Panc1 (cell line): ENCODE measurements at regions not wholly inside any gene's neighbourhood (a gene's known extent, or its start where the extent isn't known, plus 50 kb on each side); places are given as distances from the start of the nearest gene placed in this dataset.

Experiments used
- ATAC-seq: fragments of 200-7000 bp; cut with Tn5 transposase; 2 replicates; pipeline ENCODE4 v1.9.1; 2020; ENCODE audit warnings: mild to moderate bottlenecking, moderate library complexity
- BruUV-seq: library from RNA; stranded (reverse); fragments of 400-500 nt; replicated peaks from 2 replicates; lab custom pipeline; 2021; lab: Mats Ljungman, UMichigan
- CTCF ChIA-PET: fragments of 300-600 bp; sonication (Branson Sonifier 250); formaldehyde crosslinking; loops from one replicate; lab custom pipeline; 2022; ENCODE audit warnings: antibody characterized with exemption; lab: Charles Lee
- POLR2A ChIA-PET: fragments of 300-600 bp; sonication (Branson Sonifier 250); formaldehyde crosslinking; loops from one replicate; lab custom pipeline; 2022; ENCODE audit warnings: antibody characterized with exemption; lab: Charles Lee
- DNase-seq: peaks from one replicate; pipeline ENCODE4 v3.0.0-alpha.2; 2010; ENCODE audit warnings: low read depth, low spot score
- H3K27ac ChIP-seq: 2 replicates; pipeline ENCODE4 v1.5.1; 2011; ENCODE audit warnings: mild to moderate bottlenecking, low read length, inconsistent platforms
- H3K27me3 ChIP-seq: fragments of 200-500 bp; sonication (Bioruptor generic); 2 replicates; pipeline ENCODE4 v1.6.0; 2014; ENCODE audit warnings: low read length, inconsistent platforms; ENCODE audit not compliant: control insufficient read depth, insufficient read depth
- H3K36me3 ChIP-seq: fragments of 200-500 bp; sonication (Bioruptor generic); 2 replicates; pipeline ENCODE4 v1.5.1; 2014; ENCODE audit warnings: inconsistent platforms, mild to moderate bottlenecking, low read length, moderate library complexity; ENCODE audit not compliant: control insufficient read depth, insufficient read depth
- H3K4me1 ChIP-seq: 2 replicates; pipeline ENCODE4 v1.5.1; 2011; ENCODE audit warnings: inconsistent platforms, mild to moderate bottlenecking, low read length, moderate library complexity; ENCODE audit not compliant: control insufficient read depth, insufficient read depth
- H3K4me3 ChIP-seq, 2 experiments: 2 replicates each; pipeline ENCODE4 v1.5.1; 2011 to 2012; ENCODE audit warnings: low read depth in 2 of 2, low read length in 2 of 2, mild to moderate bottlenecking in 2 of 2, inconsistent platforms in 1 of 2, moderate library complexity in 1 of 2
- H3K9me3 ChIP-seq: fragments of 200-500 bp; sonication (Bioruptor generic); 2 replicates; pipeline ENCODE4 v1.5.1; 2014; ENCODE audit warnings: low read depth, mild to moderate bottlenecking, inconsistent platforms, low read length, moderate library complexity; ENCODE audit not compliant: control insufficient read depth, insufficient read depth
- POLR2AphosphoS5 ChIP-seq: IDR thresholded peaks from 2 replicates; pipeline ENCODE4 v1.6.1; 2012; ENCODE audit warnings: mild to moderate bottlenecking, low read depth, low read length, moderate library complexity
- SIN3A ChIP-seq: IDR thresholded peaks from 2 replicates; pipeline ENCODE4 v1.6.1; 2012; ENCODE audit warnings: low read depth, mild to moderate bottlenecking, low read length, moderate library complexity, borderline replicate concordance; ENCODE audit not compliant: insufficient read depth
- TCF7L2 ChIP-seq: IDR thresholded peaks from 2 replicates; pipeline ENCODE4 v1.6.1; 2011; ENCODE audit warnings: mild to moderate bottlenecking, low read depth, low read length, inconsistent platforms
- in situ Hi-C: cut with HindIII; loops from 2 replicates; pipeline ENCODE4 v1.10.0; 2016; ENCODE audit warnings: low sequenced_read_pairs, low pct_unique_long_range_greater_than_20kb
- intact Hi-C: fragments of 100-400 bp; cut with micrococcal nuclease; formaldehyde crosslinking; loops from one replicate; pipeline ENCODE4 v1.10.0; 2022; ENCODE audit not compliant: unreplicated experiment
- TF ChIP-seq, protein P1 (sequence below), 2 experiments: IDR thresholded peaks; 2 replicates each; pipeline ENCODE4 v1.6.1; 2011 to 2012; ENCODE audit warnings: low read depth in 2 of 2, control low read depth in 1 of 2, low read length in 1 of 2, mild to moderate bottlenecking in 1 of 2, moderate library complexity in 1 of 2; ENCODE audit not compliant: insufficient read depth in 1 of 2
- TF ChIP-seq, protein P2 (sequence below): fragments of 450-650 bp; IDR thresholded peaks from 2 replicates; pipeline ENCODE4 v1.5.1; 2017; ENCODE audit warnings: mild to moderate bottlenecking

DNA sequence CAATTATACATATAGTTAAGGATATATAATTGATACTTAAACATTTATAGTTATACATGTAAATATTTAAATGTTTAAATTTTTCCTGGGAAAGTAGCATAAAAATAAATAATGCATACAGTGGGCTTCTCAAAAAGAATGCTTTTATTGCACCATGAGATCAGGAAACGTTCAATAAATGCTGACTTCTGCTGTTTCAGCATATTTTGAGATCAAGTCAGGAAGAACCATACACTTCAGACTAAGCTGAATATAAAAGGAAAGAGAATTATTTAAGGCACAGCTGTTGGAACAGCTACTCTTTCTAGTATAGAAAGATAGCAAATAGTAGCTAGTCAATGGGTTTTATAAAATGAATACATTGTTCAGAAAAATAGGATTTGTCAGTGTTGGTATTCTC is 1462.3 kb upstream of the CADM2 start:
- H3K27me3 ChIP-seq, result no peaks in the 10 kb centered on the region
- no peaks in the 10 kb centered on the region for H3K4me1 ChIP-seq
- DNase-seq, result no peak
- no peaks in the 10 kb centered on the region for H3K9me3 ChIP-seq
- ChIA-PET POLR2A (no interaction called here), CTCF (no interaction called here)
- H3K36me3 ChIP-seq, result no peaks in the 10 kb centered on the region
- BruUV-seq, result no TSS peak
- intact Hi-C loops, result no loop called here
- in situ Hi-C loops, result no loop called here
- no peak for TF ChIP-seq SIN3A
- no peak for TF ChIP-seq POLR2AphosphoS5
- TF ChIP-seq, protein P1, sequence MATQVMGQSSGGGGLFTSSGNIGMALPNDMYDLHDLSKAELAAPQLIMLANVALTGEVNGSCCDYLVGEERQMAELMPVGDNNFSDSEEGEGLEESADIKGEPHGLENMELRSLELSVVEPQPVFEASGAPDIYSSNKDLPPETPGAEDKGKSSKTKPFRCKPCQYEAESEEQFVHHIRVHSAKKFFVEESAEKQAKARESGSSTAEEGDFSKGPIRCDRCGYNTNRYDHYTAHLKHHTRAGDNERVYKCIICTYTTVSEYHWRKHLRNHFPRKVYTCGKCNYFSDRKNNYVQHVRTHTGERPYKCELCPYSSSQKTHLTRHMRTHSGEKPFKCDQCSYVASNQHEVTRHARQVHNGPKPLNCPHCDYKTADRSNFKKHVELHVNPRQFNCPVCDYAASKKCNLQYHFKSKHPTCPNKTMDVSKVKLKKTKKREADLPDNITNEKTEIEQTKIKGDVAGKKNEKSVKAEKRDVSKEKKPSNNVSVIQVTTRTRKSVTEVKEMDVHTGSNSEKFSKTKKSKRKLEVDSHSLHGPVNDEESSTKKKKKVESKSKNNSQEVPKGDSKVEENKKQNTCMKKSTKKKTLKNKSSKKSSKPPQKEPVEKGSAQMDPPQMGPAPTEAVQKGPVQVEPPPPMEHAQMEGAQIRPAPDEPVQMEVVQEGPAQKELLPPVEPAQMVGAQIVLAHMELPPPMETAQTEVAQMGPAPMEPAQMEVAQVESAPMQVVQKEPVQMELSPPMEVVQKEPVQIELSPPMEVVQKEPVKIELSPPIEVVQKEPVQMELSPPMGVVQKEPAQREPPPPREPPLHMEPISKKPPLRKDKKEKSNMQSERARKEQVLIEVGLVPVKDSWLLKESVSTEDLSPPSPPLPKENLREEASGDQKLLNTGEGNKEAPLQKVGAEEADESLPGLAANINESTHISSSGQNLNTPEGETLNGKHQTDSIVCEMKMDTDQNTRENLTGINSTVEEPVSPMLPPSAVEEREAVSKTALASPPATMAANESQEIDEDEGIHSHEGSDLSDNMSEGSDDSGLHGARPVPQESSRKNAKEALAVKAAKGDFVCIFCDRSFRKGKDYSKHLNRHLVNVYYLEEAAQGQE (IDR thresholded peaks at IDR 0.05; ENCODE audit: insufficient read depth in 1 of 2, low read depth in 2 of 2, low read length in 1 of 2), result no peak
- no peak for TF ChIP-seq TCF7L2
- TF ChIP-seq, protein P2, sequence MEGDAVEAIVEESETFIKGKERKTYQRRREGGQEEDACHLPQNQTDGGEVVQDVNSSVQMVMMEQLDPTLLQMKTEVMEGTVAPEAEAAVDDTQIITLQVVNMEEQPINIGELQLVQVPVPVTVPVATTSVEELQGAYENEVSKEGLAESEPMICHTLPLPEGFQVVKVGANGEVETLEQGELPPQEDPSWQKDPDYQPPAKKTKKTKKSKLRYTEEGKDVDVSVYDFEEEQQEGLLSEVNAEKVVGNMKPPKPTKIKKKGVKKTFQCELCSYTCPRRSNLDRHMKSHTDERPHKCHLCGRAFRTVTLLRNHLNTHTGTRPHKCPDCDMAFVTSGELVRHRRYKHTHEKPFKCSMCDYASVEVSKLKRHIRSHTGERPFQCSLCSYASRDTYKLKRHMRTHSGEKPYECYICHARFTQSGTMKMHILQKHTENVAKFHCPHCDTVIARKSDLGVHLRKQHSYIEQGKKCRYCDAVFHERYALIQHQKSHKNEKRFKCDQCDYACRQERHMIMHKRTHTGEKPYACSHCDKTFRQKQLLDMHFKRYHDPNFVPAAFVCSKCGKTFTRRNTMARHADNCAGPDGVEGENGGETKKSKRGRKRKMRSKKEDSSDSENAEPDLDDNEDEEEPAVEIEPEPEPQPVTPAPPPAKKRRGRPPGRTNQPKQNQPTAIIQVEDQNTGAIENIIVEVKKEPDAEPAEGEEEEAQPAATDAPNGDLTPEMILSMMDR, result no peak
- no peak overlapping the region for H3K4me3 ChIP-seq
- ATAC-seq, result no peak
- no peak overlapping the region for H3K27ac ChIP-seq

DNA sequence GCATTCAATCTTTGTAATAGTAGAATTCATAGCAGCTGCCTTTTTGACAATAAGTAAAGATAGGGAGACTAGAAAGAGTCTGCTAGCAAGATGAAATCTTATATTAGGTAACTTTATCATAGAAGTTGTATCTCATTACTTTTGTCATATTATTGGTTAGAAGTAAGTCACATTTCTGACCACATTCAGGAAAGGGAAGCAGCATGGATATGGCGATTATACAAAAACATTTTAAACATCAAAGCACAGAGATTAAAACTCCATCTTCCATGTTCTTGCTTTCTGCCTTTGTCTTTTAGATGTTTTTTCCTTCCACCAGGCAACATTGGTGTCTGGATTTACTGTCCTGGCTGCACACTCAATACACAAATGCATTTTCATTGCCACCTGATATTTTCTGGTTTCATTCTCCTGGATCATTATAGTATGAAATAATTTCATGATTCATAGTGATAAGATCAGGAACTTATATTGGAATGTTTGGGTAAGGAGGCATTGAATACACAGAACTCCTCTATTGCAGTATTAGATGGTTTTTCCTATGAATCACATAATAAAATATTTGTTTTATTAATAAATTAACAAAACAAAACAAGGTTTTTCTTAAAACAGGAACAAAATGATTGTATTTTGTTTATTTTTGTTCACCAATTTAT is 1460.3 kb upstream of the CADM2 start:
- Histone ChIP-seq H3K4me3 (no peak overlapping the region), H3K4me1 (no peaks in the 10 kb centered on the region), H3K27me3 (no peaks in the 10 kb centered on the region), H3K27ac (no peak overlapping the region), H3K36me3 (no peaks in the 10 kb centered on the region), H3K9me3 (no peaks in the 10 kb centered on the region)
- TF ChIP-seq, protein P1 (IDR thresholded peaks at IDR 0.05; ENCODE audit: insufficient read depth in 1 of 2, low read depth in 2 of 2, low read length in 1 of 2), result no peak
- TF ChIP-seq, protein P2, result no peak
- no peak for TF ChIP-seq TCF7L2
- no peak for TF ChIP-seq POLR2AphosphoS5
- no peak for TF ChIP-seq SIN3A
- BruUV-seq, result no TSS peak
- CTCF ChIA-PET, result no interaction called here
- in situ Hi-C loops (no loop called here), intact Hi-C loops (no loop called here)
- ATAC-seq (no peak), DNase-seq (no peak)
- POLR2A ChIA-PET, result no interaction called here
